H9 (cell line): ENCODE measurements at regions not wholly inside any gene's neighbourhood (a gene's known extent, or its start where the extent isn't known, plus 50 kb on each side); places are given as distances from the start of the nearest gene placed in this dataset.

Experiments used
- DNase-seq: peaks from one replicate; pipeline ENCODE4 v3.0.0-alpha.2; 2017
- H2AFZ ChIP-seq: one replicate; pipeline ENCODE4 v1.6.1; 2013; ENCODE audit warnings: mild to moderate bottlenecking, low read length, control low read depth, moderate library complexity
- H2AK5ac ChIP-seq: 2 replicates; pipeline ENCODE4 v1.6.1; 2013; ENCODE audit warnings: low read length, control low read depth, mixed read lengths; ENCODE audit not compliant: insufficient read length
- H2BK120ac ChIP-seq: one replicate; pipeline ENCODE4 v1.6.1; 2013; ENCODE audit warnings: low read depth, mild to moderate bottlenecking, low read length, control low read depth, inconsistent platforms; ENCODE audit not compliant: poor library complexity, severe bottlenecking
- H2BK12ac ChIP-seq: 2 replicates; pipeline ENCODE4 v1.6.1; 2013; ENCODE audit warnings: low read length, control low read depth, mixed read lengths, low read depth; ENCODE audit not compliant: insufficient read length
- H2BK15ac ChIP-seq: 2 replicates; pipeline ENCODE4 v1.6.1; 2013; ENCODE audit warnings: low read depth, low read length, control low read depth
- H2BK20ac ChIP-seq: one replicate; pipeline ENCODE4 v1.6.1; 2013; ENCODE audit warnings: low read depth, mild to moderate bottlenecking, low read length, control low read depth, inconsistent platforms; ENCODE audit not compliant: poor library complexity, severe bottlenecking
- H2BK5ac ChIP-seq: 2 replicates; pipeline ENCODE4 v1.6.1; 2013; ENCODE audit warnings: low read length, control low read depth, mixed read lengths; ENCODE audit not compliant: insufficient read length
- H3K14ac ChIP-seq: 2 replicates; pipeline ENCODE4 v1.6.1; 2013; ENCODE audit warnings: low read length, control low read depth; ENCODE audit not compliant: insufficient read depth
- H3K18ac ChIP-seq: 2 replicates; pipeline ENCODE4 v1.6.1; 2013; ENCODE audit warnings: low read depth, mild to moderate bottlenecking, mixed read lengths, low read length, control low read depth; ENCODE audit not compliant: insufficient read length
- H3K23ac ChIP-seq: 2 replicates; pipeline ENCODE4 v1.6.1; 2013; ENCODE audit warnings: low read length, control low read depth, mixed read lengths, low read depth; ENCODE audit not compliant: insufficient read length
- H3K23me2 ChIP-seq: 2 replicates; pipeline ENCODE4 v1.6.1; 2013; ENCODE audit warnings: low read depth, mild to moderate bottlenecking, mixed read lengths, low read length, control low read depth; ENCODE audit not compliant: insufficient read length, poor library complexity, severe bottlenecking
- H3K27ac ChIP-seq: 2 replicates; pipeline ENCODE4 v1.5.1; 2013; ENCODE audit warnings: low read length, control low read depth, mixed read lengths, low read depth; ENCODE audit not compliant: insufficient read length
- H3K27me3 ChIP-seq: 2 replicates; pipeline ENCODE4 v1.6.1; 2013; ENCODE audit warnings: low read length, control low read depth, inconsistent platforms; ENCODE audit not compliant: insufficient read depth
- H3K4ac ChIP-seq: 2 replicates; pipeline ENCODE4 v1.6.1; 2013; ENCODE audit warnings: low read depth, mild to moderate bottlenecking, control low read depth, inconsistent platforms, low read length, moderate library complexity
- H3K4me1 ChIP-seq: 2 replicates; pipeline ENCODE4 v1.6.1; 2013; ENCODE audit warnings: low read length, control low read depth, inconsistent platforms; ENCODE audit not compliant: insufficient read depth
- H3K4me2 ChIP-seq: 2 replicates; pipeline ENCODE4 v1.6.1; 2013; ENCODE audit warnings: low read length, control low read depth, mixed read lengths; ENCODE audit not compliant: insufficient read length, insufficient read depth
- H3K56ac ChIP-seq: 2 replicates; pipeline ENCODE4 v1.6.1; 2013; ENCODE audit warnings: low read depth, mild to moderate bottlenecking, mixed read lengths, low read length, control low read depth; ENCODE audit not compliant: insufficient read length
- H3K79me1 ChIP-seq: 2 replicates; pipeline ENCODE4 v1.6.1; 2013; ENCODE audit warnings: low read depth, mild to moderate bottlenecking, moderate library complexity, low read length, control low read depth, inconsistent platforms; ENCODE audit not compliant: insufficient read depth, poor library complexity, severe bottlenecking
- H3K79me2 ChIP-seq: 2 replicates; pipeline ENCODE4 v1.6.1; 2013; ENCODE audit warnings: low read length, control low read depth, inconsistent platforms; ENCODE audit not compliant: insufficient read depth
- H3K9ac ChIP-seq: 2 replicates; pipeline ENCODE4 v1.6.1; 2013; ENCODE audit warnings: low read length, control low read depth, mixed read lengths; ENCODE audit not compliant: insufficient read length; ENCODE audit errors: extremely low read depth
- H3K9me3 ChIP-seq: one replicate; pipeline ENCODE4 v1.6.1; 2013; ENCODE audit warnings: low read depth, low read length, inconsistent platforms; ENCODE audit not compliant: control insufficient read depth
- H3T11ph ChIP-seq: one replicate; pipeline ENCODE4 v1.6.1; 2013; ENCODE audit warnings: mild to moderate bottlenecking, low read length, control low read depth, inconsistent platforms
- H4K20me1 ChIP-seq: one replicate; pipeline ENCODE4 v1.6.1; 2013; ENCODE audit not compliant: control insufficient read depth, insufficient read length, insufficient read depth
- H4K5ac ChIP-seq: 2 replicates; pipeline ENCODE4 v1.6.1; 2013; ENCODE audit warnings: low read depth, mild to moderate bottlenecking, mixed read lengths, low read length, control low read depth; ENCODE audit not compliant: insufficient read length
- H4K8ac ChIP-seq: replicated peaks from 2 replicates; pipeline ENCODE4 v1.6.1; 2013; ENCODE audit warnings: low read length, control low read depth, mixed read lengths, low read depth; ENCODE audit not compliant: insufficient read length
- H4K91ac ChIP-seq: 2 replicates; pipeline ENCODE4 v1.6.1; 2013; ENCODE audit warnings: low read depth, mild to moderate bottlenecking, moderate library complexity, mixed read lengths, low read length, control low read depth; ENCODE audit not compliant: insufficient read length
- H3K27ac Mint-ChIP-seq, 3 experiments: 2 replicates in 2 of 3; 3 replicates in 1 of 3; pipeline ENCODE4 v1.8.0; 2020 to 2021; ENCODE audit warnings: mixed read lengths in 3 of 3, mild to moderate bottlenecking in 1 of 3, moderate library complexity in 1 of 3
- H3K27me3 Mint-ChIP-seq: 2 replicates; pipeline ENCODE4 v1.8.0; 2021; ENCODE audit warnings: low read depth, mild to moderate bottlenecking, moderate library complexity, mixed read lengths
- H3K36me3 Mint-ChIP-seq, 3 experiments: 2 replicates in 2 of 3; 3 replicates in 1 of 3; pipeline ENCODE4 v1.8.0; 2020 to 2021; ENCODE audit warnings: low read depth in 3 of 3, mixed read lengths in 3 of 3; ENCODE audit not compliant: insufficient read depth in 1 of 3
- H3K4me1 Mint-ChIP-seq, 2 experiments: 2 replicates each; pipeline ENCODE4 v1.8.0; 2020; ENCODE audit warnings: mixed read lengths in 2 of 2
- H3K4me3 Mint-ChIP-seq, 2 experiments: 2 replicates in 1 of 2; 3 replicates in 1 of 2; pipeline ENCODE4 v1.8.0; 2020 to 2021; ENCODE audit warnings: mild to moderate bottlenecking in 2 of 2, mixed read lengths in 2 of 2, moderate library complexity in 1 of 2
- H3K9me3 Mint-ChIP-seq, 2 experiments: 2 replicates in 1 of 2; 3 replicates in 1 of 2; pipeline ENCODE4 v1.8.0; 2020; ENCODE audit warnings: mild to moderate bottlenecking in 2 of 2, mixed read lengths in 2 of 2, moderate library complexity in 1 of 2
- CTCF ChIP-seq: fragments of 200-600 bp; sonication (generic); conservative IDR thresholded peaks from 3 replicates; pipeline ENCODE4 v1.8.0; 2021; ENCODE audit warnings: antibody characterized with exemption, mild to moderate bottlenecking
- WGBS: extraction: QIAGEN DNeasy Blood & Tissue Kit; methylation state at CpG from one replicate; pipeline ENCODE4 v1.1.7; 2013; ENCODE audit warnings: missing lambda C conversion rate, low lambda C conversion rate, mixed read lengths; ENCODE audit not compliant: insufficient read length; ENCODE audit errors: extremely low coverage; 5-methylcytosine and 5-hydroxymethylcytosine counted together

GRCh38 chr14:31966896-31967668 lies 110.0 kb upstream of the ARHGAP5 start:
- H4K5ac ChIP-seq, result no peak overlapping the region
- no peak for TF ChIP-seq CTCF
- no peaks in the 10 kb centered on the region for H3K4me1 ChIP-seq
- no peaks in the 10 kb centered on the region for H3K27me3 ChIP-seq
- no peak overlapping the region for H2BK20ac ChIP-seq
- no peaks in the 10 kb centered on the region for H3K79me2 ChIP-seq
- H3K79me1 ChIP-seq, result no peaks in the 10 kb centered on the region
- no peak overlapping the region for H3K14ac ChIP-seq
- no peaks in the 10 kb centered on the region for H3K23me2 ChIP-seq
- no peak overlapping the region for H2AFZ ChIP-seq
- H3K9me3 Mint-ChIP-seq, result peaks cover 11% of the 10 kb centered on the region in 2 experiments; a peak in 4 of 5 replicates
- H3K4me1 Mint-ChIP-seq, result no peaks in the 10 kb centered on the region
- H2BK15ac ChIP-seq, result no peak overlapping the region
- no peak overlapping the region for H3K23ac ChIP-seq
- H3K27me3 Mint-ChIP-seq, result no peaks in the 10 kb centered on the region
- H3K56ac ChIP-seq, result no peak overlapping the region
- no peak overlapping the region for H3K9ac ChIP-seq
- WGBS, result no CpG with 5 or more reads among the region's 6 CpGs
- H4K20me1 ChIP-seq, result no peaks in the 10 kb centered on the region
- H3K9me3 ChIP-seq, result no peaks in the 10 kb centered on the region
- no peak overlapping the region for H2BK120ac ChIP-seq
- no peak overlapping the region for H3K4me3 Mint-ChIP-seq
- no peak for DNase-seq
- H2BK5ac ChIP-seq, result no peak overlapping the region
- H3K4ac ChIP-seq, result no peak overlapping the region
- H4K91ac ChIP-seq, result no peak overlapping the region
- no peak overlapping the region for H3T11ph ChIP-seq
- no peak overlapping the region for H4K8ac ChIP-seq
- H3K36me3 Mint-ChIP-seq, result no peaks in the 10 kb centered on the region
- H3K27ac ChIP-seq, result no peak overlapping the region
- H3K27ac Mint-ChIP-seq, result no peak overlapping the region; a peak in 1 of 7 replicates
- no peak overlapping the region for H2BK12ac ChIP-seq
- H3K4me2 ChIP-seq, result no peak overlapping the region
- no peak overlapping the region for H2AK5ac ChIP-seq
- no peak overlapping the region for H3K18ac ChIP-seq
